ENCODE measurements at regions not wholly inside any gene's neighbourhood (a gene's known extent, or its start where the extent isn't known, plus 50 kb on each side); places are given as distances from the start of the nearest gene placed in this dataset.

DNA sequence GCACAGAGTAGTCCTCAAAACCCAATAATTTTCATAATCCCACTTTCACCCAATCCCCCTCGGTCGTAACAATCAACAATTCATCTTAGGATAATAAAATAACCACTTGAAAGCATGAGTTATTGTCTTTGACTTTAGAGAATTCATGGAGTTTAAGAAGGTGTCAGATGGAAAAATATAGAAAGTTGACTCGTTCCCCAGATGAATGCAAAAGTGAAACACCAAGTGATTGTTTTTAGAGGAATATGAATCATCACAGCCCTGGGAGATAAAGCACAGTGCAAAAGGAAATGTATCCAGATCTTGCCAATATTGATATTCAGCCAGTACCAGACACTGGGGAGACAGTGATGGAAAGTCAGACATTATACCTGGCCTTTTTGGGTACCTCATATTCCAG, 860.5 kb downstream of the DHX35 start:
- ChIA-PET POLR2A (interaction anchor here (1.4 kb wide), 1 partner anchor 866 kb away, joined by 5 read pairs; the partner anchor contains the start of gene MAFB), CTCF (interaction anchor here (1.3 kb wide), 1 partner anchor 21 kb away, joined by 3 read pairs; no protein-coding TSS in a partner anchor)
- DNase-seq (ENCODE audit: low read depth, low spot score), result no peak
- TF ChIP-seq CTCF (IDR thresholded peaks at IDR 0.05; ENCODE audit: insufficient read depth, low read length, missing control alignments), result no peak
- no peak overlapping the region for H3K4me3 ChIP-seq (ENCODE audit: low read depth, low read length)

- no peak for TF ChIP-seq CTCF (IDR thresholded peaks at IDR 0.05; ENCODE audit: insufficient read depth, low read length, missing control alignments)
- DNase-seq (ENCODE audit: low read depth, low spot score), result no peak
- H3K4me3 ChIP-seq (ENCODE audit: low read depth, low read length), result no peak overlapping the region
- ChIA-PET CTCF (no interaction called here), POLR2A (no interaction called here)
These were observed 851.2 kb downstream of the DHX35 start for GRCh38 chr20:39813190-39813829.

GRCh38 chr20:39812116-39812515, 850.0 kb downstream of the DHX35 start:
- H3K4me3 ChIP-seq (ENCODE audit: low read depth, low read length), result no peak overlapping the region
- ChIA-PET POLR2A (no interaction called here), CTCF (no interaction called here)
- no peak for DNase-seq (ENCODE audit: low read depth, low spot score)
- no peak for TF ChIP-seq CTCF (IDR thresholded peaks at IDR 0.05; ENCODE audit: insufficient read depth, low read length, missing control alignments)

- ChIA-PET POLR2A (interaction anchor here (0.7 kb wide), 1 partner anchor 73 kb away, joined by 3 read pairs; no protein-coding TSS in a partner anchor), CTCF (no interaction called here)
- H3K4me3 ChIP-seq (ENCODE audit: low read depth, low read length), result no peak overlapping the region
- DNase-seq (ENCODE audit: low read depth, low spot score), result no peak
- no peak for TF ChIP-seq CTCF (IDR thresholded peaks at IDR 0.05; ENCODE audit: insufficient read depth, low read length, missing control alignments)
These were observed 848.2 kb downstream of the DHX35 start for GRCh38 chr20:39810309-39810708.

GRCh38 chr20:39808613-39809012, 846.5 kb downstream of the DHX35 start:
- POLR2A ChIA-PET, result no interaction called here
- CTCF ChIA-PET, result no interaction called here
- no peak overlapping the region for H3K4me3 ChIP-seq (ENCODE audit: low read depth, low read length)
- no peak for TF ChIP-seq CTCF (IDR thresholded peaks at IDR 0.05; ENCODE audit: insufficient read depth, low read length, missing control alignments)
- no peak for DNase-seq (ENCODE audit: low read depth, low spot score)

DNA sequence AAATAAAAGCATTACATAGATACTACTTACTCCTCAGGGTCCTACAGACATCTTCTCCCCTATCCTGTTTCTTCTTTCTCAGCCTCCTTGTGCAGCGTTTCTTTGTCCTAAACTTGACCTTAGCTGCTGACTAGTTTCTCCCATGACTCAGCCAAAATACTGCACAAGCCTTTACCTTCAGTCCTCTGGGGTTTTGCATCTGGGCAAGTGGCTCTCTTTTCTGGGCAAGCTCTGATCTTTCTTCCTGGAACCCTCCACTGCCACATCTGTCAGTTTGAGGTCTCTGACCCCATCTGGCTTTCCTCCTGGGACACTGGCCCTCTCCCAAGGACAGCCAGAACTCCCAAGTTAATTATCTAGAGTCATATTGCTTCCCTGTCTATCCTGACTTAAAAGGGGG, 838.4 kb downstream of the DHX35 start:
- CTCF ChIA-PET, result no interaction called here
- peak; percentile 17 for DNase-seq (ENCODE audit: low read depth, low spot score)
- no peak for TF ChIP-seq CTCF (IDR thresholded peaks at IDR 0.05; ENCODE audit: insufficient read depth, low read length, missing control alignments)
- no peak overlapping the region for H3K4me3 ChIP-seq (ENCODE audit: low read depth, low read length)
- POLR2A ChIA-PET, result no interaction called here

Data from AG04449 (cell line).